Thoracic aorta (tissue), 2 donors: ENCODE measurements at regions not wholly inside any gene's neighbourhood (a gene's known extent, or its start where the extent isn't known, plus 50 kb on each side); places are given as distances from the start of the nearest gene placed in this dataset.

ENCODE experiments used
- ATAC-seq: fragments of 150-250 bp; one replicate; pipeline ENCODE4 v1.8.0; 2017; ENCODE audit warnings: low read depth; ENCODE audit not compliant: insufficient number of reproducible peaks, low FRiP score
- DNase-seq: peaks from one replicate; pipeline ENCODE4 v3.0.0-alpha.2; 2020; ENCODE audit warnings: low spot score
- H3K27ac ChIP-seq, 2 donors: fragments of 200-600 bp; sonication (generic); 1 replicate in 1 of 2; 2 replicates in 1 of 2; pipeline ENCODE4 v1.5.1; 2016; ENCODE audit warnings: mild to moderate bottlenecking in 2 of 2, moderate library complexity in 2 of 2
- H3K27me3 ChIP-seq: fragments of 200-600 bp; sonication (generic); replicated peaks from 2 replicates; pipeline ENCODE4 v1.6.0; 2016; ENCODE audit warnings: mild to moderate bottlenecking; ENCODE audit not compliant: insufficient read depth
- H3K36me3 ChIP-seq: fragments of 200-600 bp; sonication (generic); one replicate; pipeline ENCODE4 v1.5.1; 2016
- H3K4me1 ChIP-seq, 2 donors: fragments of 200-600 bp; sonication (generic); 1 replicate in 1 of 2; 2 replicates in 1 of 2; pipeline versions ENCODE4 v1.5.1 to v1.6.0; 2016; ENCODE audit warnings: low read depth in 2 of 2, mild to moderate bottlenecking in 1 of 2; ENCODE audit not compliant: control insufficient read depth in 1 of 2
- H3K4me3 ChIP-seq: fragments of 200-600 bp; sonication (generic); 2 replicates; pipeline ENCODE4 v1.5.1; 2016; ENCODE audit warnings: mild to moderate bottlenecking
- H3K9me3 ChIP-seq: fragments of 200-600 bp; sonication (generic); 2 replicates; pipeline ENCODE4 v1.5.1; 2016
- TF ChIP-seq, protein P1 (sequence below): fragments of 200-600 bp; sonication (generic); IDR thresholded peaks from one replicate; pipeline ENCODE4 v1.5.1; 2019; ENCODE audit warnings: antibody characterized with exemption

DNA sequence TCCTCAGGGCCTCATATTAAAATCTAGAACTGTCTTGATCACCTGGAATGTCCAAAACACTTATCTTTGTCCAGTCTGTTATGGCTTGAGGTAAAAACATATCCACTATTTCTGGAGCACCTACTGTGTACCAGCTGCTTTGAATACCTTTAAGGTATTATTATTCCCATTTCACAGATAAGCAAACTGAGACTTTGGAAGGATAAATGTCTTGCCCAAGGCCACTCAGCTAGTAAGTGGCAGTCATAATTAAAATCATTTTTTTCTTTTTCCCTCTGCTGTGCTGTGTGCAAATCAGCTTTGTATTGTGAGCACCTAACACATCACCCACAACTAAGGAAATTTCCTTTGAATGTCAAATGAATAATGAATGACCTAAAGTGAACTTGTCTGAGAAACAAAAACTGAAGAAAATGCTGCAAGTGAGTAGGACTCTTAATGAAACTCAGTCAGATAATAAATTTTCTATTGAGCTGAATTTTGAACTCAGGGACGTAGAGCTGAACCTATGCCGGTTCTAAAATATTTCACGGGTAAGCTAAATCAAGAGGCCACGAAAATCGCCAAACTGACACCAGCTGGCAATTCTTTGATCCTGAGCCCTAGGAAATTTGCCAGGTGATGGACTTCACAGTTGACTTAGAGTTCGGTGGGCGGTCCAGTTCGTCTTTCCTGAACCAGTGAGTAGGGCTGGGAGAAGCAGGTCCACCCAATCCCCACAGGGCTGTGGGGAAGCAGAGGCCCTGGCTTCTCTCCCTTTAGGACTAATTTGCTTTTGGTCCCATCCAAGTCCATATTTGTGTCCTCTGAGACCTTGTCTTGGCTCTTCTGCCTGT lies 159.7 kb upstream of the PWP1 start:
- TF ChIP-seq, protein P1, sequence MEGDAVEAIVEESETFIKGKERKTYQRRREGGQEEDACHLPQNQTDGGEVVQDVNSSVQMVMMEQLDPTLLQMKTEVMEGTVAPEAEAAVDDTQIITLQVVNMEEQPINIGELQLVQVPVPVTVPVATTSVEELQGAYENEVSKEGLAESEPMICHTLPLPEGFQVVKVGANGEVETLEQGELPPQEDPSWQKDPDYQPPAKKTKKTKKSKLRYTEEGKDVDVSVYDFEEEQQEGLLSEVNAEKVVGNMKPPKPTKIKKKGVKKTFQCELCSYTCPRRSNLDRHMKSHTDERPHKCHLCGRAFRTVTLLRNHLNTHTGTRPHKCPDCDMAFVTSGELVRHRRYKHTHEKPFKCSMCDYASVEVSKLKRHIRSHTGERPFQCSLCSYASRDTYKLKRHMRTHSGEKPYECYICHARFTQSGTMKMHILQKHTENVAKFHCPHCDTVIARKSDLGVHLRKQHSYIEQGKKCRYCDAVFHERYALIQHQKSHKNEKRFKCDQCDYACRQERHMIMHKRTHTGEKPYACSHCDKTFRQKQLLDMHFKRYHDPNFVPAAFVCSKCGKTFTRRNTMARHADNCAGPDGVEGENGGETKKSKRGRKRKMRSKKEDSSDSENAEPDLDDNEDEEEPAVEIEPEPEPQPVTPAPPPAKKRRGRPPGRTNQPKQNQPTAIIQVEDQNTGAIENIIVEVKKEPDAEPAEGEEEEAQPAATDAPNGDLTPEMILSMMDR: no peak
- no peak overlapping the region for H3K27ac ChIP-seq
- no peak overlapping the region for H3K4me3 ChIP-seq
- DNase-seq (no peak), ATAC-seq (no peak)
- H3K36me3 ChIP-seq: no peaks in the 10 kb centered on the region
- no peaks in the 10 kb centered on the region for H3K4me1 ChIP-seq
- H3K9me3 ChIP-seq: no peaks in the 10 kb centered on the region
- no peaks in the 10 kb centered on the region for H3K27me3 ChIP-seq

DNA sequence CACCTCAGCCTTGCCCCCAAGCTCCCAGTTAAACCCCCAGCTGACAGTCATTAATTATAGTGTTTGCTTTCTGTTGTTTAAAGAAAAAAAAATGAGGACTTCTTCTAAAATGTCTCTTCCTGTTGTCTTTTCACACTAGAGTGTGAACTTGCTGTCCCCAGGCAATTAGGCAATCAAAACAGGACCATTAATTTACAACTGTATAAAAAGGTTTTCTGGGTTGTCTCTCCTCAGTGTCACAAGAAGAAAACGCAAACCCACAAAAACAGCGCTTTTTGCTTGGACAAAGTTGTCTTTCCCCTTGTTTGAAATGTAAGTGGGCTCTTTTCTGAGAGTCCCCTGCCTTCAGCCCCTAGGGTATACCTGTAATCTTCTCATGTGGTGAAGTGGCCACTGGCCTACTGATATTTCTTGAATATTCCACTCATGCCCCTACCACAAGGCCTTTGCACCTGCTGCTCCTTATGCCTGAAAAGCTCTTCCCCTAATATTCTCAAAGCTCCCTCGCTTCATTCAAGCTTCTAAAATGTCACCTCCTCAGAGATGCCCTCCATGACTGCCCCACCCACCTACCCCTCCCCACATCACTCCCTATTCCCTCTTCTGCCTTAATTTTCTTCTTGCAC lies 158.9 kb upstream of the PWP1 start:
- H3K4me3 ChIP-seq: no peak overlapping the region
- no peaks in the 10 kb centered on the region for H3K36me3 ChIP-seq
- no peak overlapping the region for H3K27ac ChIP-seq
- TF ChIP-seq, protein P1: no peak
- H3K9me3 ChIP-seq: no peaks in the 10 kb centered on the region
- no peaks in the 10 kb centered on the region for H3K4me1 ChIP-seq
- H3K27me3 ChIP-seq: no peaks in the 10 kb centered on the region
- no peak for DNase-seq
- no peak for ATAC-seq

DNA sequence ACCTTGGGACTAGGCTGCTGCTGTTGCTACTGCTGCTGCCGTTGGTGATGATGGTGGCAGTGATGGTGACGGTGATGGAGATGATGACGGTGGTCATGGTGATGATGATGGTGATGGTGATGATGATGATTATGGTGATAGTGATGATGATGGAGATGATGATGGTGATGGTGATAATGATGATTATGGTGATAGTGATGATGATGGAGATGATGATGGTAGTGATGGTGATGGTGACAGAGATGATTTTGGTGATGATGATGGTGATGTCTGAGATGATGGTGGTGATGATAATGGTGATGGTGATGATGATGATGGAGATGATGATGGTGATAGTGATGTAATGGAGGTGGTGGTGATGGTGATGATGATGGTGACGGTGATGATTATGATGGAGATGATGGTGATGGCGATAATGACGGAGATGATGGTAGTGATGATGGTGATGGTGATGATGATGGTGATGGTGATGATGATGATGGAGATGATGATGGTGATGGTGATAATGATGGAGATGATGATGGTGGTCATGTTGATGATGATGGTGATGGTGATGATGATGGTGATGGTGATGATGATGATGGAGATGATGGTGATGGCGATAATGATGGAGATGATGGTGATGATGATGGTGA lies 156.8 kb upstream of the PWP1 start:
- no peak overlapping the region for H3K27ac ChIP-seq
- DNase-seq: no peak
- no peak for ATAC-seq
- TF ChIP-seq, protein P1: no peak
- H3K4me1 ChIP-seq: no peaks in the 10 kb centered on the region
- no peak overlapping the region for H3K4me3 ChIP-seq
- no peaks in the 10 kb centered on the region for H3K9me3 ChIP-seq
- H3K27me3 ChIP-seq: no peaks in the 10 kb centered on the region
- no peaks in the 10 kb centered on the region for H3K36me3 ChIP-seq

DNA sequence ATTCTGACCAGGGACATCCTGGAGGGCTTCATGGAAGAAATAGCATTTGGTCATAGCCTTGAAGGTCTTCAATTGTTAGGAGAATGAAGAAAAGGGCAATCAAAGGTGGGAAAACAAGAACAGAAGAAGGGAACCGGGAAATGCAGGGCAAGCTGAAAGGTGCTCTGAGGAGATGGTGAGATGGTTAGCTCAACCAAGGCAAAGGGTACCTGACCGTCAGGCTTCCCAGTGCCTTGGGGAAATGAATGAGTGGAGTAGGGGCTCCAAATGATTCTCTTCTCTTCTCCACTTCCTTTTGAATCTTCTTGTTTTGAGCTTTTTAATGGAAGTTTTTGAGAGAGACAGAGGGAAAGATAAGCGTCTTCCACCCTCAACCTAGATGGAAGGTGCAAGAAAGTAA lies 155.6 kb upstream of the PWP1 start:
- DNase-seq: no peak
- H3K4me1 ChIP-seq: no peaks in the 10 kb centered on the region
- no peaks in the 10 kb centered on the region for H3K9me3 ChIP-seq
- H3K4me3 ChIP-seq: no peak overlapping the region
- H3K27ac ChIP-seq: no peak overlapping the region
- no peaks in the 10 kb centered on the region for H3K27me3 ChIP-seq
- H3K36me3 ChIP-seq: no peaks in the 10 kb centered on the region
- TF ChIP-seq, protein P1: no peak
- ATAC-seq: no peak

DNA sequence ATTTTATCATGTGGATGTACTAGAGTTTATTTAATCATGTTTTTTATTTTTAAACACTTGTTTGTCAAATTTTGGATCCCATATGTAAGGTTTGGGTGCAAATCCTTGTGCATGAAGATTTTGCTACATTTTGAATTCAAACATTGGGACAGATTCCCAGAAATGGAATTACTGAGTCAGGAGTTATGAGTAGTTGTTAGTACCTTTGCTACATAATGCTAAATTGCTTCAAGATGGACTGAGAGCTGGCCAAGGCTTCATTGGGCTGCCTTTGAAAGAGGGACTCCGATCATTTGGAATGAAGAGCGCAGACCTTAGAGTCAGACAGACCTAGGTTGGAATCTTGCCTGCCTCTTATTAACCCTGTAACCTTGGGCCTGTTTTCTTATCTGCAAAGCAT lies 154.9 kb upstream of the PWP1 start:
- Histone ChIP-seq H3K4me3 (no peak overlapping the region), H3K27me3 (no peaks in the 10 kb centered on the region), H3K27ac (no peak overlapping the region), H3K9me3 (no peaks in the 10 kb centered on the region), H3K4me1 (no peaks in the 10 kb centered on the region), H3K36me3 (no peaks in the 10 kb centered on the region)
- DNase-seq (no peak), ATAC-seq (no peak)
- TF ChIP-seq, protein P1: no peak
